ENCODE measurements at regions not wholly inside any gene's neighbourhood (a gene's known extent, or its start where the extent isn't known, plus 50 kb on each side); places are given as distances from the start of the nearest gene placed in this dataset.
"Not testable (repeated sequence)": the region's sequence is repeated elsewhere in the genome, so short reads cannot be mapped to it uniquely, and the experiment has no call there.

GRCh38 chr2:142380372-142380771 lies 249.6 kb upstream of the LRP1B start:
- no peaks in the 10 kb centered on the region for H3K9me3 ChIP-seq (replicated peaks; ENCODE audit: control insufficient read depth, insufficient read depth, low read length)
- no peaks in the 10 kb centered on the region for H3K27me3 ChIP-seq (ENCODE audit: control insufficient read depth in 2 of 2, insufficient read depth in 2 of 2, low read length in 2 of 2)
- no TSS peak for BruUV-seq (replicated peaks)
- H3K9me1 ChIP-seq (replicated peaks; ENCODE audit: control insufficient read depth, extremely low read depth, insufficient read depth, low read length), result no peaks in the 10 kb centered on the region
- TF ChIP-seq POLR2AphosphoS5 (IDR thresholded peaks at IDR 0.05; ENCODE audit: insufficient read depth, low read depth, low read length) (no peak), CTCF (IDR thresholded peaks at IDR 0.05; ENCODE audit: extremely low read depth in 1 of 2, insufficient read depth in 1 of 2, low read depth in 1 of 2, low read length in 2 of 2) (no peak)
- no peak overlapping the region for H3K27ac ChIP-seq (ENCODE audit: insufficient read depth, low read depth, low read length)
- intact Hi-C loops (cut with micrococcal nuclease), result no loop called here
- H3K4me3 ChIP-seq (replicated peaks in 1 of 3; ENCODE audit: insufficient read depth in 1 of 3, low read depth in 1 of 3, low read length in 3 of 3), result no peak overlapping the region
- dilution Hi-C loops (cut with MboI; ENCODE audit: extremely low pct_ligation_motif_present, low sequenced_read_pairs), result no loop called here
- H4K20me1 ChIP-seq (replicated peaks; ENCODE audit: control insufficient read depth, extremely low read depth, insufficient read depth, low read length), result no peaks in the 10 kb centered on the region
- H3K4me1 ChIP-seq (ENCODE audit: control insufficient read depth, extremely low read depth, insufficient read depth, low read length), result no peaks in the 10 kb centered on the region
- DNase-seq (ENCODE audit: low read depth, low spot score), result no peak
- no peak for FAIRE-seq
- H3K36me3 ChIP-seq (ENCODE audit: control insufficient read depth in 2 of 2, extremely low read depth in 1 of 2, insufficient read depth in 2 of 2, low read length in 2 of 2), result no peaks in the 10 kb centered on the region
- ChIA-PET CTCF (no interaction called here), POLR2A (no interaction called here)
- H3K9ac ChIP-seq (replicated peaks; ENCODE audit: extremely low read depth, insufficient read depth, low read length), result no peak overlapping the region
- no peaks in the 10 kb centered on the region for H3K79me2 ChIP-seq (ENCODE audit: control insufficient read depth, insufficient read depth, low read length)
- H2AFZ ChIP-seq (ENCODE audit: low read depth, low read length), result no peak overlapping the region
- no peak overlapping the region for H3K4me2 ChIP-seq (ENCODE audit: insufficient read depth, low read length)

GRCh38 chr2:142362069-142362468 lies 231.3 kb upstream of the LRP1B start:
- BruUV-seq (replicated peaks); H3K4me2 ChIP-seq (ENCODE audit: insufficient read depth, low read length); intact Hi-C loops (cut with micrococcal nuclease); POLR2A ChIA-PET; H2AFZ ChIP-seq (ENCODE audit: low read depth, low read length); H3K36me3 ChIP-seq (ENCODE audit: control insufficient read depth in 2 of 2, extremely low read depth in 1 of 2, insufficient read depth in 2 of 2, low read length in 2 of 2); H3K27me3 ChIP-seq (ENCODE audit: control insufficient read depth in 2 of 2, insufficient read depth in 2 of 2, low read length in 2 of 2); H3K27ac ChIP-seq (ENCODE audit: insufficient read depth, low read depth, low read length); H3K9me1 ChIP-seq (replicated peaks; ENCODE audit: control insufficient read depth, extremely low read depth, insufficient read depth, low read length); CTCF ChIA-PET; H3K9ac ChIP-seq (replicated peaks; ENCODE audit: extremely low read depth, insufficient read depth, low read length); dilution Hi-C loops (cut with MboI; ENCODE audit: extremely low pct_ligation_motif_present, low sequenced_read_pairs); DNase-seq (ENCODE audit: low read depth, low spot score); H3K4me1 ChIP-seq (ENCODE audit: control insufficient read depth, extremely low read depth, insufficient read depth, low read length); H3K4me3 ChIP-seq (replicated peaks in 1 of 3; ENCODE audit: insufficient read depth in 1 of 3, low read depth in 1 of 3, low read length in 3 of 3); H3K79me2 ChIP-seq (ENCODE audit: control insufficient read depth, insufficient read depth, low read length); H3K9me3 ChIP-seq (replicated peaks; ENCODE audit: control insufficient read depth, insufficient read depth, low read length); FAIRE-seq; H4K20me1 ChIP-seq (replicated peaks; ENCODE audit: control insufficient read depth, extremely low read depth, insufficient read depth, low read length): not testable (repeated sequence)

All from endothelial cell of umbilical vein (primary cell).